Panc1 (cell line): ENCODE measurements at regions not wholly inside any gene's neighbourhood (a gene's known extent, or its start where the extent isn't known, plus 50 kb on each side); places are given as distances from the start of the nearest gene placed in this dataset.

ENCODE experiments used
- ATAC-seq: fragments of 200-7000 bp; cut with Tn5 transposase; 2 replicates; pipeline ENCODE4 v1.9.1; 2020; ENCODE audit warnings: mild to moderate bottlenecking, moderate library complexity
- BruUV-seq: library from RNA; stranded (reverse); fragments of 400-500 nt; replicated peaks from 2 replicates; lab custom pipeline; 2021; lab: Mats Ljungman, UMichigan
- CTCF ChIA-PET: fragments of 300-600 bp; sonication (Branson Sonifier 250); formaldehyde crosslinking; loops from one replicate; lab custom pipeline; 2022; ENCODE audit warnings: antibody characterized with exemption; lab: Charles Lee
- POLR2A ChIA-PET: fragments of 300-600 bp; sonication (Branson Sonifier 250); formaldehyde crosslinking; loops from one replicate; lab custom pipeline; 2022; ENCODE audit warnings: antibody characterized with exemption; lab: Charles Lee
- DNase-seq: peaks from one replicate; pipeline ENCODE4 v3.0.0-alpha.2; 2010; ENCODE audit warnings: low read depth, low spot score
- H3K27ac ChIP-seq: 2 replicates; pipeline ENCODE4 v1.5.1; 2011; ENCODE audit warnings: mild to moderate bottlenecking, low read length, inconsistent platforms
- H3K27me3 ChIP-seq: fragments of 200-500 bp; sonication (Bioruptor generic); 2 replicates; pipeline ENCODE4 v1.6.0; 2014; ENCODE audit warnings: low read length, inconsistent platforms; ENCODE audit not compliant: control insufficient read depth, insufficient read depth
- H3K36me3 ChIP-seq: fragments of 200-500 bp; sonication (Bioruptor generic); 2 replicates; pipeline ENCODE4 v1.5.1; 2014; ENCODE audit warnings: inconsistent platforms, mild to moderate bottlenecking, low read length, moderate library complexity; ENCODE audit not compliant: control insufficient read depth, insufficient read depth
- H3K4me1 ChIP-seq: 2 replicates; pipeline ENCODE4 v1.5.1; 2011; ENCODE audit warnings: inconsistent platforms, mild to moderate bottlenecking, low read length, moderate library complexity; ENCODE audit not compliant: control insufficient read depth, insufficient read depth
- H3K4me3 ChIP-seq, 2 experiments: 2 replicates each; pipeline ENCODE4 v1.5.1; 2011 to 2012; ENCODE audit warnings: low read depth in 2 of 2, low read length in 2 of 2, mild to moderate bottlenecking in 2 of 2, inconsistent platforms in 1 of 2, moderate library complexity in 1 of 2
- H3K9me3 ChIP-seq: fragments of 200-500 bp; sonication (Bioruptor generic); 2 replicates; pipeline ENCODE4 v1.5.1; 2014; ENCODE audit warnings: low read depth, mild to moderate bottlenecking, inconsistent platforms, low read length, moderate library complexity; ENCODE audit not compliant: control insufficient read depth, insufficient read depth
- CTCF ChIP-seq: fragments of 450-650 bp; IDR thresholded peaks from 2 replicates; pipeline ENCODE4 v1.5.1; 2017; ENCODE audit warnings: mild to moderate bottlenecking
- POLR2AphosphoS5 ChIP-seq: IDR thresholded peaks from 2 replicates; pipeline ENCODE4 v1.6.1; 2012; ENCODE audit warnings: mild to moderate bottlenecking, low read depth, low read length, moderate library complexity
- REST ChIP-seq, 2 experiments: IDR thresholded peaks; 2 replicates each; pipeline ENCODE4 v1.6.1; 2011 to 2012; ENCODE audit warnings: low read depth in 2 of 2, control low read depth in 1 of 2, low read length in 1 of 2, mild to moderate bottlenecking in 1 of 2, moderate library complexity in 1 of 2; ENCODE audit not compliant: insufficient read depth in 1 of 2
- SIN3A ChIP-seq: IDR thresholded peaks from 2 replicates; pipeline ENCODE4 v1.6.1; 2012; ENCODE audit warnings: low read depth, mild to moderate bottlenecking, low read length, moderate library complexity, borderline replicate concordance; ENCODE audit not compliant: insufficient read depth
- TCF7L2 ChIP-seq: IDR thresholded peaks from 2 replicates; pipeline ENCODE4 v1.6.1; 2011; ENCODE audit warnings: mild to moderate bottlenecking, low read depth, low read length, inconsistent platforms
- in situ Hi-C: cut with HindIII; loops from 2 replicates; pipeline ENCODE4 v1.10.0; 2016; ENCODE audit warnings: low sequenced_read_pairs, low pct_unique_long_range_greater_than_20kb
- intact Hi-C: fragments of 100-400 bp; cut with micrococcal nuclease; formaldehyde crosslinking; loops from one replicate; pipeline ENCODE4 v1.10.0; 2022; ENCODE audit not compliant: unreplicated experiment

GRCh38 chr9:18014556-18014955, 435.7 kb downstream of the SH3GL2 start:
- H3K9me3 ChIP-seq: no peaks in the 10 kb centered on the region
- no peaks in the 10 kb centered on the region for H3K27me3 ChIP-seq
- BruUV-seq: no TSS peak
- ATAC-seq: no peak
- H3K36me3 ChIP-seq: no peaks in the 10 kb centered on the region
- no peak overlapping the region for H3K4me3 ChIP-seq
- TF ChIP-seq POLR2AphosphoS5: no peak
- TF ChIP-seq TCF7L2: no peak
- TF ChIP-seq SIN3A: no peak
- TF ChIP-seq CTCF: no peak
- no peak for TF ChIP-seq REST (IDR thresholded peaks at IDR 0.05; ENCODE audit: insufficient read depth in 1 of 2, low read depth in 2 of 2, low read length in 1 of 2)
- no peak overlapping the region for H3K27ac ChIP-seq
- H3K4me1 ChIP-seq: no peaks in the 10 kb centered on the region
- CTCF ChIA-PET: no interaction called here
- in situ Hi-C loops (no loop called here), intact Hi-C loops (no loop called here)
- POLR2A ChIA-PET: no interaction called here
- DNase-seq: no peak

GRCh38 chr9:18015116-18015515, 436.2 kb downstream of the SH3GL2 start:
- ATAC-seq (no peak), DNase-seq (no peak)
- no peak overlapping the region for H3K27ac ChIP-seq
- H3K9me3 ChIP-seq: no peaks in the 10 kb centered on the region
- BruUV-seq: no TSS peak
- in situ Hi-C loops (no loop called here), intact Hi-C loops (no loop called here)
- H3K27me3 ChIP-seq: no peaks in the 10 kb centered on the region
- H3K4me3 ChIP-seq: no peak overlapping the region
- H3K4me1 ChIP-seq: no peaks in the 10 kb centered on the region
- POLR2A ChIA-PET: no interaction called here
- TF ChIP-seq POLR2AphosphoS5 (no peak), CTCF (no peak), TCF7L2 (no peak), SIN3A (no peak), REST (IDR thresholded peaks at IDR 0.05; ENCODE audit: insufficient read depth in 1 of 2, low read depth in 2 of 2, low read length in 1 of 2) (no peak)
- no peaks in the 10 kb centered on the region for H3K36me3 ChIP-seq
- CTCF ChIA-PET: no interaction called here
